GM12891 (cell line): ENCODE measurements at regions not wholly inside any gene's neighbourhood (a gene's known extent, or its start where the extent isn't known, plus 50 kb on each side); places are given as distances from the start of the nearest gene placed in this dataset.

Experiments used
- PAX5 ChIP-seq: IDR thresholded peaks from 2 replicates; pipeline ENCODE4 v1.6.1; 2011; ENCODE audit warnings: low read length, moderate library complexity, mild to moderate bottlenecking; ENCODE audit not compliant: insufficient read depth, severe bottlenecking
- POLR2A ChIP-seq: IDR thresholded peaks from 2 replicates; pipeline ENCODE4 v1.6.1; 2011; ENCODE audit warnings: low read depth, low read length, control low read depth
- POLR2AphosphoS5 ChIP-seq: IDR thresholded peaks from 2 replicates; pipeline ENCODE4 v1.6.1; 2011; ENCODE audit warnings: low read depth, low read length, control low read depth
- POU2F2 ChIP-seq: IDR thresholded peaks from 2 replicates; pipeline ENCODE4 v1.6.1; 2011; ENCODE audit warnings: low read depth, mild to moderate bottlenecking, control low read depth, low read length, moderate library complexity
- SPI1 ChIP-seq: IDR thresholded peaks from 2 replicates; pipeline ENCODE4 v1.6.1; 2011; ENCODE audit warnings: low read depth, low read length, control low read depth
- TAF1 ChIP-seq: IDR thresholded peaks from 2 replicates; pipeline ENCODE4 v1.6.1; 2011; ENCODE audit warnings: low read depth, low read length, control low read depth

- TF ChIP-seq PAX5 (no peak), POLR2A (no peak), POLR2AphosphoS5 (no peak), POU2F2 (no peak), TAF1 (no peak), SPI1 (no peak)
Observed at GRCh38 chrX:20729416-20729815, 462.7 kb upstream of the RPS6KA3 start.
